ENCODE measurements at regions not wholly inside any gene's neighbourhood (a gene's known extent, or its start where the extent isn't known, plus 50 kb on each side); places are given as distances from the start of the nearest gene placed in this dataset.

GRCh38 chr10:3911713-3912442 is 126.9 kb upstream of the KLF6 start:
- no peak for TF ChIP-seq CTCF (conservative IDR thresholded peaks at IDR 0.05; ENCODE audit: low read depth, low read length)
- DNase-seq (ENCODE audit: low read depth) = no peak
- H3K4me3 ChIP-seq (ENCODE audit: low read depth, low read length) = no peak overlapping the region

- DNase-seq (ENCODE audit: low read depth) = no peak
- H3K4me3 ChIP-seq (ENCODE audit: low read depth, low read length) = no peak overlapping the region
- TF ChIP-seq CTCF (conservative IDR thresholded peaks at IDR 0.05; ENCODE audit: low read depth, low read length) = no peak
Observed at GRCh38 chr10:3911241-3911640, 126.2 kb upstream of the KLF6 start.

- DNase-seq (ENCODE audit: low read depth) = no peak
- H3K4me3 ChIP-seq (ENCODE audit: low read depth, low read length) = no peak overlapping the region
- TF ChIP-seq CTCF (conservative IDR thresholded peaks at IDR 0.05; ENCODE audit: low read depth, low read length) = no peak
Observed at GRCh38 chr10:3909339-3909738, 124.3 kb upstream of the KLF6 start.

GRCh38 chr10:3908183-3908582 is 123.2 kb upstream of the KLF6 start:
- no peak overlapping the region for H3K4me3 ChIP-seq (ENCODE audit: low read depth, low read length)
- DNase-seq (ENCODE audit: low read depth) = no peak
- TF ChIP-seq CTCF (conservative IDR thresholded peaks at IDR 0.05; ENCODE audit: low read depth, low read length) = no peak

GRCh38 chr10:3907514-3907913 is 122.5 kb upstream of the KLF6 start:
- no peak for DNase-seq (ENCODE audit: low read depth)
- H3K4me3 ChIP-seq (ENCODE audit: low read depth, low read length) = no peak overlapping the region
- TF ChIP-seq CTCF (conservative IDR thresholded peaks at IDR 0.05; ENCODE audit: low read depth, low read length) = no peak

GRCh38 chr10:3906511-3907111 is 121.6 kb upstream of the KLF6 start:
- no peak overlapping the region for H3K4me3 ChIP-seq (ENCODE audit: low read depth, low read length)
- no peak for DNase-seq (ENCODE audit: low read depth)
- TF ChIP-seq CTCF (conservative IDR thresholded peaks at IDR 0.05; ENCODE audit: low read depth, low read length) = no peak
